Esophagus squamous epithelium (tissue), 5 donors: ENCODE measurements at regions not wholly inside any gene's neighbourhood (a gene's known extent, or its start where the extent isn't known, plus 50 kb on each side); places are given as distances from the start of the nearest gene placed in this dataset.

Source experiments
- DNase-seq: peaks from one replicate; lab custom pipeline; 2025; lab: John Stamatoyannopoulos, UW
- H3K27ac ChIP-seq, 4 donors: fragments of 200-600 bp; sonication (generic); one replicate each; pipeline ENCODE4 v1.5.1; 2016 to 2019; ENCODE audit warnings: mild to moderate bottlenecking in 1 of 4
- H3K27me3 ChIP-seq, 4 donors: fragments of 200-600 bp; sonication (generic); 1 replicate in 3 of 4; 2 replicates in 1 of 4; pipeline versions ENCODE4 v1.5.1 to v1.6.0; 2017 to 2021; ENCODE audit warnings: antibody characterized with exemption in 1 of 4
- H3K36me3 ChIP-seq, 3 donors: fragments of 200-600 bp; sonication (generic); one replicate each; pipeline ENCODE4 v1.5.1; 2016 to 2019
- H3K4me1 ChIP-seq, 3 donors: fragments of 200-600 bp; sonication (generic); one replicate each; pipeline ENCODE4 v1.5.1; 2017 to 2019
- H3K4me3 ChIP-seq, 4 donors: fragments of 200-600 bp; sonication (generic); 1 replicate in 3 of 4; 2 replicates in 1 of 4; pipeline ENCODE4 v1.5.1; 2016 to 2019; ENCODE audit warnings: mild to moderate bottlenecking in 2 of 4, moderate library complexity in 1 of 4
- H3K9me3 ChIP-seq, 3 donors: fragments of 200-600 bp; sonication (generic); one replicate each; pipeline ENCODE4 v1.5.1; 2016 to 2019
- CTCF ChIP-seq, 6 experiments: fragments of 450-650 bp in 4 of 6; fragments of 200-600 bp in 2 of 6; sonication (generic) in 2 of 6; IDR thresholded peaks; one replicate each; pipeline ENCODE4 v1.5.1; 2016 to 2019; ENCODE audit warnings: antibody characterized with exemption in 6 of 6, mild to moderate bottlenecking in 4 of 6, moderate library complexity in 4 of 6
- POLR2A ChIP-seq, 4 donors: fragments of 450-650 bp; IDR thresholded peaks; one replicate each; pipeline ENCODE4 v1.6.1; 2017; ENCODE audit warnings: antibody characterized with exemption in 4 of 4, mild to moderate bottlenecking in 4 of 4, moderate library complexity in 3 of 4
- WGBS, 2 donors: methylation state at CpG; one replicate each; pipeline ENCODE4 v1.1.5; 2018; 5-methylcytosine and 5-hydroxymethylcytosine counted together
- intact Hi-C: fragments of 100-400 bp; cut with DNase I; formaldehyde crosslinking; loops from one replicate; pipeline ENCODE4 v1.15.0; 2022
- donor health status: DM: yes; HTN: yes; CAD: no.

GRCh38 chr5:82601077-82601476 lies 322.9 kb upstream of the RPS23 start:
- Histone ChIP-seq H3K27ac (no peak overlapping the region), H3K36me3 (no peaks in the 10 kb centered on the region), H3K4me3 (no peak overlapping the region), H3K4me1 (no peaks in the 10 kb centered on the region), H3K9me3 (no peaks in the 10 kb centered on the region), H3K27me3 (no peaks in the 10 kb centered on the region)
- intact Hi-C loops: no loop called here
- TF ChIP-seq POLR2A (IDR thresholded peaks at IDR 0.05) (no peak), CTCF (IDR thresholded peaks at IDR 0.05) (no peak)
- no peak for DNase-seq
- WGBS, 2 donors: 45 to 81% methylated on average over 3 of the region's 3 CpGs

- no peak for TF ChIP-seq POLR2A (IDR thresholded peaks at IDR 0.05)
- TF ChIP-seq CTCF (IDR thresholded peaks at IDR 0.05): no peak
- intact Hi-C loops: no loop called here
- Histone ChIP-seq H3K36me3 (no peaks in the 10 kb centered on the region), H3K9me3 (no peaks in the 10 kb centered on the region), H3K4me1 (no peaks in the 10 kb centered on the region), H3K4me3 (no peak overlapping the region), H3K27ac (no peak overlapping the region), H3K27me3 (no peaks in the 10 kb centered on the region)
- DNase-seq: no peak
- 39 to 42% methylated on average over 1 of the region's 1 CpG for WGBS, 2 donors
These were observed 321.5 kb upstream of the RPS23 start for GRCh38 chr5:82599692-82600091.

- no peak overlapping the region for H3K4me3 ChIP-seq
- no peaks in the 10 kb centered on the region for H3K36me3 ChIP-seq
- TF ChIP-seq CTCF (IDR thresholded peaks at IDR 0.05) (no peak), POLR2A (IDR thresholded peaks at IDR 0.05) (no peak)
- no peak for DNase-seq
- no peak overlapping the region for H3K27ac ChIP-seq
- no peaks in the 10 kb centered on the region for H3K9me3 ChIP-seq
- H3K27me3 ChIP-seq: no peaks in the 10 kb centered on the region
- no peaks in the 10 kb centered on the region for H3K4me1 ChIP-seq
- 64 to 88% methylated on average over 1 of the region's 1 CpG for WGBS, 2 donors
- intact Hi-C loops: no loop called here
These were observed 320.9 kb upstream of the RPS23 start for GRCh38 chr5:82599030-82599429.

- Histone ChIP-seq H3K36me3 (no peaks in the 10 kb centered on the region), H3K27ac (no peak overlapping the region), H3K4me1 (no peaks in the 10 kb centered on the region), H3K27me3 (no peaks in the 10 kb centered on the region), H3K4me3 (no peak overlapping the region), H3K9me3 (no peaks in the 10 kb centered on the region)
- TF ChIP-seq POLR2A (IDR thresholded peaks at IDR 0.05): no peak
- TF ChIP-seq CTCF (IDR thresholded peaks at IDR 0.05): no peak
- no peak for DNase-seq
- intact Hi-C loops: no loop called here
These were observed 319.3 kb upstream of the RPS23 start for GRCh38 chr5:82597437-82597836.

DNA sequence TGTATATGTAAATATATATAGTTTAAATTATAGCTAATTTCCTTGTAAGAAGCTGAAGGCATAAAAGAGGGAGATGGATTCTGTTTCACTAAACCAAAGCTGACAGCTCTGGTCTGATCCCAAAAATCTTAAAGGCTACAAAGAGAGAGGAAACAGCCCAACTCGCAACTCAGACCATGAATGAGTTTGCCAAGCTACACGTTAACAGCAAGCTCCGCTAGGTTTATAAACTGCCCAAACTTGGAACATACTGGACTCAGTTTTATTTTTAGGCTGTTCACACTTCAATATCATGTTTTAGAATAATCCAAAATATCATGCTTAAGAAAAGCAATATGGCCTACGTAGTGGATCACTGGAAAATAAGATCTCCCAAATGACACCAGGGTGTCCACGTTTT lies 318.3 kb upstream of the RPS23 start:
- no peaks in the 10 kb centered on the region for H3K4me1 ChIP-seq
- no peak overlapping the region for H3K27ac ChIP-seq
- no peaks in the 10 kb centered on the region for H3K9me3 ChIP-seq
- no peaks in the 10 kb centered on the region for H3K36me3 ChIP-seq
- DNase-seq: no peak
- intact Hi-C loops: no loop called here
- H3K27me3 ChIP-seq: no peaks in the 10 kb centered on the region
- TF ChIP-seq POLR2A (IDR thresholded peaks at IDR 0.05): no peak
- TF ChIP-seq CTCF (IDR thresholded peaks at IDR 0.05): no peak
- H3K4me3 ChIP-seq: no peak overlapping the region
- 76 to 84% methylated on average over 5 of the region's 5 CpGs for WGBS, 2 donors
